ENCODE measurements at regions not wholly inside any gene's neighbourhood (a gene's known extent, or its start where the extent isn't known, plus 50 kb on each side); places are given as distances from the start of the nearest gene placed in this dataset.

DNA sequence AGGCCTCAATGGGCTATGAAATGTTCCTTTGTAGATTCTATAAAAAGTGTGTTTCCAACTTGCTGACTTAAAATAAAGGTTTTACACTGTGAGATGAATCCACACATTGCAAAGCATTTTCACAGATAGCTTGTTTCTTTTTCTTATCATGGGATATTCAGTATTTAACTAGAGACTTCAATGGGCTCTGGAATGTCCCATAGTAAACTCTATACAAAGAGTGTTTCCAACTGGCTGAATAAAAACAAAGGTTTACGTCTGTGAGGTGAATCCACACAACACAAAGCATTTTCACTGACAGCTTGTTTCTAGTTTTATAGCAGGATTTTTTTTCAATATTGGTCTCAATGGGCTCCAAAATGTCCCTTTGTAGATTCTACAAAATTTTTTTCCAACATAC is 550.1 kb downstream of the KCNJ18 start:
- TF ChIP-seq FOXM1 (IDR thresholded peaks at IDR 0.05; ENCODE audit: borderline replicate concordance, low read depth) (no peak), TCF12 (IDR thresholded peaks at IDR 0.05; ENCODE audit: low read depth) (no peak), ZBTB7A (IDR thresholded peaks at IDR 0.05; ENCODE audit: low read depth) (no peak), TAF1 (IDR thresholded peaks at IDR 0.05; ENCODE audit: low read depth) (no peak)

DNA sequence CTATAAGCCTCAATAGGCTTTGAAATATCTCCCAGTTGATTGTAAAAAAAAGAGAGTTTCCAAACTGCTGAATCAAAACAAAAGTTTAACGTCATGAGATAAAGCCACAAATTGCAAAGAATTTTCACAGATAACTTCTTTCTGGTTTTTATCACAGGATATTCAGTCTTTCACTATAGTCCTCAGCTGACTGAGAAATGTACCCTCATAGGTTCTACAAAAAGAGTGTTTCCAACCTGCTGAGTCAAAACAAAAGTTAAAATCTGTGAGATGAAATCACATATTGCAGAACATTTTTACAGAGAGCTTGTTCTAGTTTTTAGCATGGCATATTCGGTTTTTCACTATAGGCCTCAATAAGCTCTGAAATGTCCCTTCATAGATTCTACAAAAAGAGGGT is 559.2 kb downstream of the KCNJ18 start:
- no peak for TF ChIP-seq TEAD4 (IDR thresholded peaks at IDR 0.05)
- TF ChIP-seq EGR1 (IDR thresholded peaks at IDR 0.05), result no peak
- no peak for TF ChIP-seq CEBPB (IDR thresholded peaks at IDR 0.05)
- TF ChIP-seq, protein P1, sequence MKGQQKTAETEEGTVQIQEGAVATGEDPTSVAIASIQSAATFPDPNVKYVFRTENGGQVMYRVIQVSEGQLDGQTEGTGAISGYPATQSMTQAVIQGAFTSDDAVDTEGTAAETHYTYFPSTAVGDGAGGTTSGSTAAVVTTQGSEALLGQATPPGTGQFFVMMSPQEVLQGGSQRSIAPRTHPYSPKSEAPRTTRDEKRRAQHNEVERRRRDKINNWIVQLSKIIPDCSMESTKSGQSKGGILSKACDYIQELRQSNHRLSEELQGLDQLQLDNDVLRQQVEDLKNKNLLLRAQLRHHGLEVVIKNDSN (IDR thresholded peaks at IDR 0.05), result no peak
- no peak for TF ChIP-seq EP300 (IDR thresholded peaks at IDR 0.05; ENCODE audit: borderline replicate concordance)
- TF ChIP-seq TAF1 (IDR thresholded peaks at IDR 0.05; ENCODE audit: low read depth), result no peak
- no peak for TF ChIP-seq CREB1 (IDR thresholded peaks at IDR 0.05; ENCODE audit: low read depth)
- TF ChIP-seq, protein P2, sequence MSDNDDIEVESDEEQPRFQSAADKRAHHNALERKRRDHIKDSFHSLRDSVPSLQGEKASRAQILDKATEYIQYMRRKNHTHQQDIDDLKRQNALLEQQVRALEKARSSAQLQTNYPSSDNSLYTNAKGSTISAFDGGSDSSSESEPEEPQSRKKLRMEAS (IDR thresholded peaks at IDR 0.05), result no peak
- TF ChIP-seq ZBTB7A (IDR thresholded peaks at IDR 0.05; ENCODE audit: low read depth), result no peak
- no peak for TF ChIP-seq FOXM1 (IDR thresholded peaks at IDR 0.05; ENCODE audit: borderline replicate concordance, low read depth)
- no peak for TF ChIP-seq TCF12 (IDR thresholded peaks at IDR 0.05; ENCODE audit: low read depth)
- TF ChIP-seq, protein P3, sequence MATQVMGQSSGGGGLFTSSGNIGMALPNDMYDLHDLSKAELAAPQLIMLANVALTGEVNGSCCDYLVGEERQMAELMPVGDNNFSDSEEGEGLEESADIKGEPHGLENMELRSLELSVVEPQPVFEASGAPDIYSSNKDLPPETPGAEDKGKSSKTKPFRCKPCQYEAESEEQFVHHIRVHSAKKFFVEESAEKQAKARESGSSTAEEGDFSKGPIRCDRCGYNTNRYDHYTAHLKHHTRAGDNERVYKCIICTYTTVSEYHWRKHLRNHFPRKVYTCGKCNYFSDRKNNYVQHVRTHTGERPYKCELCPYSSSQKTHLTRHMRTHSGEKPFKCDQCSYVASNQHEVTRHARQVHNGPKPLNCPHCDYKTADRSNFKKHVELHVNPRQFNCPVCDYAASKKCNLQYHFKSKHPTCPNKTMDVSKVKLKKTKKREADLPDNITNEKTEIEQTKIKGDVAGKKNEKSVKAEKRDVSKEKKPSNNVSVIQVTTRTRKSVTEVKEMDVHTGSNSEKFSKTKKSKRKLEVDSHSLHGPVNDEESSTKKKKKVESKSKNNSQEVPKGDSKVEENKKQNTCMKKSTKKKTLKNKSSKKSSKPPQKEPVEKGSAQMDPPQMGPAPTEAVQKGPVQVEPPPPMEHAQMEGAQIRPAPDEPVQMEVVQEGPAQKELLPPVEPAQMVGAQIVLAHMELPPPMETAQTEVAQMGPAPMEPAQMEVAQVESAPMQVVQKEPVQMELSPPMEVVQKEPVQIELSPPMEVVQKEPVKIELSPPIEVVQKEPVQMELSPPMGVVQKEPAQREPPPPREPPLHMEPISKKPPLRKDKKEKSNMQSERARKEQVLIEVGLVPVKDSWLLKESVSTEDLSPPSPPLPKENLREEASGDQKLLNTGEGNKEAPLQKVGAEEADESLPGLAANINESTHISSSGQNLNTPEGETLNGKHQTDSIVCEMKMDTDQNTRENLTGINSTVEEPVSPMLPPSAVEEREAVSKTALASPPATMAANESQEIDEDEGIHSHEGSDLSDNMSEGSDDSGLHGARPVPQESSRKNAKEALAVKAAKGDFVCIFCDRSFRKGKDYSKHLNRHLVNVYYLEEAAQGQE (IDR thresholded peaks at IDR 0.05; ENCODE audit: low read depth), result no peak
- no peak for TF ChIP-seq YY1 (IDR thresholded peaks at IDR 0.05; ENCODE audit: low read depth)
- TF ChIP-seq NFIC (IDR thresholded peaks at IDR 0.05), result no peak
- TF ChIP-seq RAD21 (IDR thresholded peaks at IDR 0.05; ENCODE audit: low read depth), result no peak

DNA sequence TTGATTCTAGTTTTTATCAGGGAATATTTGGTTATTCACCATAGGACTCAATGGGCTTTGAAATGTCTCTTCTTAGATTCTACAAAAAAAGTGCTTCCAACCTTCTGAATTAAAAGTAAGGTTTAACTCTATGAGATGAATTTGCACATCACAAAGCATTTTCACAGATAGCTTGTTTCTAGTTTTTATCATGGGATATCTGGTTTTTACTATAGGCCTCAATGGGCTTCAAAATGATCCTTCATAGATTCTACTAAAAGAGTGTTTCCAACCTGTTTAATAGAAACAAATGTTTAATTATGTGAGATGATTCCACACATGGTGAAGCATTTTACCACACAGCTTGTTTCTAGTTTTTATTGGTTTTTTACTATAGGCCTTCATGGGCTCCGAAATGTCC is 560.7 kb downstream of the KCNJ18 start:
- TF ChIP-seq, protein P3 (IDR thresholded peaks at IDR 0.05; ENCODE audit: low read depth), result no peak
- no peak for TF ChIP-seq NFIC (IDR thresholded peaks at IDR 0.05)
- TF ChIP-seq, protein P2 (IDR thresholded peaks at IDR 0.05), result no peak
- TF ChIP-seq ZBTB7A (IDR thresholded peaks at IDR 0.05; ENCODE audit: low read depth), result no peak
- TF ChIP-seq TAF1 (IDR thresholded peaks at IDR 0.05; ENCODE audit: low read depth), result no peak
- no peak for TF ChIP-seq RAD21 (IDR thresholded peaks at IDR 0.05; ENCODE audit: low read depth)
- no peak for TF ChIP-seq TEAD4 (IDR thresholded peaks at IDR 0.05)
- TF ChIP-seq, protein P1 (IDR thresholded peaks at IDR 0.05), result no peak
- no peak for TF ChIP-seq EP300 (IDR thresholded peaks at IDR 0.05; ENCODE audit: borderline replicate concordance)
- TF ChIP-seq EGR1 (IDR thresholded peaks at IDR 0.05), result no peak
- TF ChIP-seq CEBPB (IDR thresholded peaks at IDR 0.05), result no peak
- TF ChIP-seq FOXM1 (IDR thresholded peaks at IDR 0.05; ENCODE audit: borderline replicate concordance, low read depth), result no peak

DNA sequence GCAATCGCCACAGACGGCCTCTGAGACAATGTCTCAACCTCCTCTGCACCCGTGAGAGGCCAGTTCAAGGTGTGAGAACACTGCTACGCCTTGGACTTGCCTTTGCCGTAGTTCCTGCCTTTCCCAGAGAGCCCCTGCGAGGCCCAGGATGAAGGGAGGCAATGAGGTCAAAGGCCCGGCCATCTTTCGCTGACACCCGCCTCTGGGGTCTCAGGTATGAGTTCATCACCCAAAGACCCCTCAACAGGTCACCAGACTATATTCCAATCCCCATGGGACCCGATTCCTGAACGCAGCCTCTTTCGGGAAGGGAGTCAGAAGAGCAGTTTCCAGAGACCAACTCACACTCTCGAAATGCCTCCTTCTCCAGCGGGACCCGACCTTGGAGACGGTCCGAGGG is 573.5 kb downstream of the KCNJ18 start:
- TF ChIP-seq TAF1 (IDR thresholded peaks at IDR 0.05; ENCODE audit: low read depth) (no peak), CREB1 (IDR thresholded peaks at IDR 0.05; ENCODE audit: low read depth) (no peak), CEBPB (IDR thresholded peaks at IDR 0.05) (no peak), ZBTB7A (IDR thresholded peaks at IDR 0.05; ENCODE audit: low read depth) (no peak), EP300 (IDR thresholded peaks at IDR 0.05; ENCODE audit: borderline replicate concordance) (no peak), TCF12 (IDR thresholded peaks at IDR 0.05; ENCODE audit: low read depth) (no peak), EGR1 (IDR thresholded peaks at IDR 0.05) (no peak), TEAD4 (IDR thresholded peaks at IDR 0.05) (no peak), NFIC (IDR thresholded peaks at IDR 0.05) (no peak), RAD21 (IDR thresholded peaks at IDR 0.05; ENCODE audit: low read depth) (no peak), FOXM1 (IDR thresholded peaks at IDR 0.05; ENCODE audit: borderline replicate concordance, low read depth) (no peak), YY1 (IDR thresholded peaks at IDR 0.05; ENCODE audit: low read depth) (no peak)
- TF ChIP-seq, protein P2 (IDR thresholded peaks at IDR 0.05), result no peak
- TF ChIP-seq, protein P1 (IDR thresholded peaks at IDR 0.05), result no peak
- TF ChIP-seq, protein P3 (IDR thresholded peaks at IDR 0.05; ENCODE audit: low read depth), result no peak

All from Ishikawa (cell line).